Loucy (cell line): ENCODE measurements at regions not wholly inside any gene's neighbourhood (a gene's known extent, or its start where the extent isn't known, plus 50 kb on each side); places are given as distances from the start of the nearest gene placed in this dataset.

ENCODE experiments used
- H2AFZ ChIP-seq: fragments of 200-600 bp; sonication (generic); 2 replicates; pipeline ENCODE4 v1.6.0; 2016; ENCODE audit warnings: antibody characterized with exemption, mild to moderate bottlenecking, low read length, moderate library complexity
- H3F3A ChIP-seq: fragments of 200-600 bp; 2 replicates; pipeline ENCODE4 v1.6.0; 2016; ENCODE audit warnings: antibody characterized with exemption, low read depth, mild to moderate bottlenecking
- H3K27me3 ChIP-seq: fragments of 200-600 bp; sonication (generic); 2 replicates; pipeline ENCODE4 v1.6.1; 2014; ENCODE audit warnings: low read length, mild to moderate bottlenecking; ENCODE audit not compliant: insufficient read depth, poor library complexity, severe bottlenecking
- H3K36me3 ChIP-seq: fragments of 200-600 bp; sonication (generic); 2 replicates; pipeline ENCODE4 v1.6.1; 2016; ENCODE audit warnings: low read length; ENCODE audit not compliant: insufficient read depth
- H3K4me1 ChIP-seq: fragments of 200-600 bp; sonication (generic); 2 replicates; pipeline ENCODE4 v1.5.1; 2014; ENCODE audit warnings: low read length, mild to moderate bottlenecking; ENCODE audit not compliant: insufficient read depth, poor library complexity, severe bottlenecking
- H3K4me2 ChIP-seq: fragments of 200-600 bp; sonication (generic); 2 replicates; pipeline ENCODE4 v1.6.0; 2014; ENCODE audit warnings: antibody characterized with exemption, low read length, low read depth, mild to moderate bottlenecking; ENCODE audit not compliant: poor library complexity, severe bottlenecking
- H3K4me3 ChIP-seq: fragments of 200-600 bp; sonication (generic); 2 replicates; pipeline ENCODE4 v1.5.1; 2014; ENCODE audit warnings: low read length, mild to moderate bottlenecking, mixed read lengths; ENCODE audit not compliant: poor library complexity, severe bottlenecking
- H3K79me2 ChIP-seq: fragments of 200-600 bp; sonication (generic); 2 replicates; pipeline ENCODE4 v1.6.1; 2014; ENCODE audit warnings: low read length; ENCODE audit not compliant: insufficient read depth
- H3K9ac ChIP-seq: fragments of 200-600 bp; sonication (generic); 2 replicates; pipeline ENCODE4 v1.6.0; 2014; ENCODE audit warnings: mild to moderate bottlenecking, low read depth, low read length, moderate library complexity; ENCODE audit not compliant: poor library complexity, severe bottlenecking
- H3K9me2 ChIP-seq: fragments of 200-600 bp; sonication (generic); replicated peaks from 2 replicates; pipeline ENCODE4 v1.6.1; 2016; ENCODE audit warnings: low read depth, low read length, mixed read lengths
- H3K9me3 ChIP-seq: fragments of 200-600 bp; sonication (generic); 2 replicates; pipeline ENCODE4 v1.6.1; 2014; ENCODE audit warnings: mild to moderate bottlenecking, antibody characterized with exemption, low read length, low read depth; ENCODE audit not compliant: insufficient read depth
- H4K20me1 ChIP-seq: fragments of 200-600 bp; sonication (generic); 2 replicates; pipeline ENCODE4 v1.6.0; 2014; ENCODE audit warnings: antibody characterized with exemption, low read length, mild to moderate bottlenecking; ENCODE audit not compliant: insufficient read depth, poor library complexity, severe bottlenecking
- CTCF ChIP-seq: fragments of 200-600 bp; sonication (generic); conservative IDR thresholded peaks from 2 replicates; pipeline ENCODE4 v1.5.1; 2014; ENCODE audit warnings: mild to moderate bottlenecking, antibody characterized with exemption, low read length
- EZH2phosphoT487 ChIP-seq: fragments of 200-600 bp; IDR thresholded peaks from 2 replicates; pipeline ENCODE4 v1.6.1; 2018; ENCODE audit warnings: antibody characterized with exemption, mild to moderate bottlenecking, moderate library complexity, borderline replicate concordance

- H3K9me2 ChIP-seq: no peaks in the 10 kb centered on the region
- no peak overlapping the region for H3K9ac ChIP-seq
- H3K4me3 ChIP-seq: no peak overlapping the region
These were observed 63.0 kb upstream of the RBPJ start for GRCh38 chr4:26257850-26258249.

GRCh38 chr4:26260571-26260970, 60.2 kb upstream of the RBPJ start:
- TF ChIP-seq CTCF (no peak), EZH2phosphoT487 (no peak)

More at GRCh38 chr4:26257850-26258249, 63.0 kb upstream of the RBPJ start:
- no peaks in the 10 kb centered on the region for H4K20me1 ChIP-seq
- H3K27me3 ChIP-seq: no peaks in the 10 kb centered on the region
- H2AFZ ChIP-seq: no peak overlapping the region
- TF ChIP-seq CTCF: no peak
- no peaks in the 10 kb centered on the region for H3K36me3 ChIP-seq
- no peaks in the 10 kb centered on the region for H3F3A ChIP-seq
- H3K79me2 ChIP-seq: no peaks in the 10 kb centered on the region
- H3K9me3 ChIP-seq: no peaks in the 10 kb centered on the region
- no peaks in the 10 kb centered on the region for H3K4me1 ChIP-seq
- no peak overlapping the region for H3K4me2 ChIP-seq

GRCh38 chr4:26261405-26261804, 59.4 kb upstream of the RBPJ start:
- no peaks in the 10 kb centered on the region for H3K79me2 ChIP-seq
- H3K4me1 ChIP-seq: no peaks in the 10 kb centered on the region
- H3K36me3 ChIP-seq: no peaks in the 10 kb centered on the region
- TF ChIP-seq CTCF (no peak), EZH2phosphoT487 (no peak)
- no peaks in the 10 kb centered on the region for H3F3A ChIP-seq
- no peak overlapping the region for H3K4me2 ChIP-seq
- H3K9ac ChIP-seq: no peak overlapping the region
- H3K9me3 ChIP-seq: no peaks in the 10 kb centered on the region
- H3K9me2 ChIP-seq: no peaks in the 10 kb centered on the region
- H3K27me3 ChIP-seq: no peaks in the 10 kb centered on the region
- H2AFZ ChIP-seq: no peak overlapping the region
- H4K20me1 ChIP-seq: no peaks in the 10 kb centered on the region
- H3K4me3 ChIP-seq: no peak overlapping the region

More at GRCh38 chr4:26260571-26260970, 60.2 kb upstream of the RBPJ start:
- Histone ChIP-seq H3K27me3 (no peaks in the 10 kb centered on the region), H3F3A (no peaks in the 10 kb centered on the region), H3K9ac (no peak overlapping the region), H4K20me1 (no peaks in the 10 kb centered on the region), H3K79me2 (no peaks in the 10 kb centered on the region), H3K4me2 (no peak overlapping the region), H2AFZ (no peak overlapping the region), H3K36me3 (no peaks in the 10 kb centered on the region), H3K9me2 (no peaks in the 10 kb centered on the region), H3K4me1 (no peaks in the 10 kb centered on the region), H3K4me3 (no peak overlapping the region), H3K9me3 (no peaks in the 10 kb centered on the region)
